Breast epithelium (tissue), 3 donors: ENCODE measurements at regions not wholly inside any gene's neighbourhood (a gene's known extent, or its start where the extent isn't known, plus 50 kb on each side); places are given as distances from the start of the nearest gene placed in this dataset.

Source experiments
- POLR2A ChIP-seq: fragments of 450-650 bp; IDR thresholded peaks from one replicate; pipeline ENCODE4 v1.6.1; 2016; ENCODE audit warnings: antibody characterized with exemption, mild to moderate bottlenecking, moderate library complexity
- POLR2AphosphoS5 ChIP-seq, 3 donors: sonication (generic); formaldehyde crosslinking; IDR thresholded peaks; one replicate each; pipeline ENCODE4 v1.6.1; 2017; ENCODE audit warnings: antibody characterized with exemption in 3 of 3
- TF ChIP-seq, protein P1 (sequence below), 3 donors: fragments of 450-650 bp; IDR thresholded peaks; one replicate each; pipeline ENCODE4 v1.5.1; 2016 to 2017; ENCODE audit warnings: antibody characterized with exemption in 3 of 3, mild to moderate bottlenecking in 3 of 3, moderate library complexity in 3 of 3

DNA sequence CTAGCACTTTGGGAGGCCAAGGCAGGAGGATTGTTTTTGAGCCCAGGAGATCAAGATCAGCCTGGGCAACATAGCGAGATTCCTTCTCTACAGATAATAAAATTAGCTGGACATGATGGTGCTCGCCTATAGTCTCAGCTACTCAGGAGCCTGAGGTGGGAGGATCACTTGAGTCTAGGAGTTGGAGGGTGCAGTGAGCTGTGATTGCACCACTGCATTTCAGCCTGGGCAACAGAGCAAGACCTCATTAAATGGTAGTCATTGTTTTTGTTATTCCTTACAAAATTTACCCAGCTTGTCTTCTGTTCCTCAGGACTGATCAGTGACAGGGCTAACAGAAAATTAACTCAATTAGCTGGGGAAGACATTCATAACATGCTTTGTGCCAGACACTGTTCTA is 104.5 kb downstream of the NDFIP1 start:
- TF ChIP-seq, protein P1, sequence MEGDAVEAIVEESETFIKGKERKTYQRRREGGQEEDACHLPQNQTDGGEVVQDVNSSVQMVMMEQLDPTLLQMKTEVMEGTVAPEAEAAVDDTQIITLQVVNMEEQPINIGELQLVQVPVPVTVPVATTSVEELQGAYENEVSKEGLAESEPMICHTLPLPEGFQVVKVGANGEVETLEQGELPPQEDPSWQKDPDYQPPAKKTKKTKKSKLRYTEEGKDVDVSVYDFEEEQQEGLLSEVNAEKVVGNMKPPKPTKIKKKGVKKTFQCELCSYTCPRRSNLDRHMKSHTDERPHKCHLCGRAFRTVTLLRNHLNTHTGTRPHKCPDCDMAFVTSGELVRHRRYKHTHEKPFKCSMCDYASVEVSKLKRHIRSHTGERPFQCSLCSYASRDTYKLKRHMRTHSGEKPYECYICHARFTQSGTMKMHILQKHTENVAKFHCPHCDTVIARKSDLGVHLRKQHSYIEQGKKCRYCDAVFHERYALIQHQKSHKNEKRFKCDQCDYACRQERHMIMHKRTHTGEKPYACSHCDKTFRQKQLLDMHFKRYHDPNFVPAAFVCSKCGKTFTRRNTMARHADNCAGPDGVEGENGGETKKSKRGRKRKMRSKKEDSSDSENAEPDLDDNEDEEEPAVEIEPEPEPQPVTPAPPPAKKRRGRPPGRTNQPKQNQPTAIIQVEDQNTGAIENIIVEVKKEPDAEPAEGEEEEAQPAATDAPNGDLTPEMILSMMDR (IDR thresholded peaks at IDR 0.05) = no peak
- TF ChIP-seq POLR2AphosphoS5 (IDR thresholded peaks at IDR 0.05) = no peak
- TF ChIP-seq POLR2A = no peak
